Coronary artery (tissue), 2 donors: ENCODE measurements at regions not wholly inside any gene's neighbourhood (a gene's known extent, or its start where the extent isn't known, plus 50 kb on each side); places are given as distances from the start of the nearest gene placed in this dataset.

Source experiments
- DNase-seq: peaks from one replicate; pipeline ENCODE4 v3.0.0-alpha.2; 2017; ENCODE audit warnings: low spot score
- H3K27ac ChIP-seq, 2 donors: fragments of 200-600 bp; sonication (generic); one replicate each; pipeline ENCODE4 v1.5.1; 2016 to 2019
- H3K4me3 ChIP-seq: fragments of 200-600 bp; sonication (generic); 2 replicates; pipeline ENCODE4 v1.5.1; 2016; ENCODE audit warnings: mild to moderate bottlenecking, moderate library complexity
- TF ChIP-seq, protein P1 (sequence below): fragments of 200-600 bp; sonication (generic); IDR thresholded peaks from one replicate; pipeline ENCODE4 v1.5.1; 2019; ENCODE audit warnings: antibody characterized with exemption

DNA sequence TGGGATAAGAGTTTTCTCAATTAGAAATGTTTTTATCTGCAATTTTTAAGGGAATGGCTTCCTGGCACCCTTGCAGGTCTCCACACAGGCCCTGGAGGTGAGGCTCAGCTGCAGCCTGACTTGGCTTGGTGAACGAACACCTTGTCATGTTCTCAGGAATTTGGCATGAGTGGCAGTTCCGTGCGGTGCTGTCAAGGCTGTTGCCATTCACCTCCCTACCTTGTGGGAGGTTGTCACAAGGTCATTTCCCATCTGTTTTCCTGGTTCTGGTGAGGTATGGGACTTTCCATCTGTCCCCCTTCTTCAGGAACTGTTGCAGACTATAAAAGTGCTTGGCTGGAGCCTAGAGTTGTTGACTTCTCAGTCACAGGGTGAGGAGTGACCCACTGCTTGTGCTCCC, 82.9 kb downstream of the ELOVL4 start:
- TF ChIP-seq, protein P1, sequence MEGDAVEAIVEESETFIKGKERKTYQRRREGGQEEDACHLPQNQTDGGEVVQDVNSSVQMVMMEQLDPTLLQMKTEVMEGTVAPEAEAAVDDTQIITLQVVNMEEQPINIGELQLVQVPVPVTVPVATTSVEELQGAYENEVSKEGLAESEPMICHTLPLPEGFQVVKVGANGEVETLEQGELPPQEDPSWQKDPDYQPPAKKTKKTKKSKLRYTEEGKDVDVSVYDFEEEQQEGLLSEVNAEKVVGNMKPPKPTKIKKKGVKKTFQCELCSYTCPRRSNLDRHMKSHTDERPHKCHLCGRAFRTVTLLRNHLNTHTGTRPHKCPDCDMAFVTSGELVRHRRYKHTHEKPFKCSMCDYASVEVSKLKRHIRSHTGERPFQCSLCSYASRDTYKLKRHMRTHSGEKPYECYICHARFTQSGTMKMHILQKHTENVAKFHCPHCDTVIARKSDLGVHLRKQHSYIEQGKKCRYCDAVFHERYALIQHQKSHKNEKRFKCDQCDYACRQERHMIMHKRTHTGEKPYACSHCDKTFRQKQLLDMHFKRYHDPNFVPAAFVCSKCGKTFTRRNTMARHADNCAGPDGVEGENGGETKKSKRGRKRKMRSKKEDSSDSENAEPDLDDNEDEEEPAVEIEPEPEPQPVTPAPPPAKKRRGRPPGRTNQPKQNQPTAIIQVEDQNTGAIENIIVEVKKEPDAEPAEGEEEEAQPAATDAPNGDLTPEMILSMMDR, result no peak
- no peak for DNase-seq

GRCh38 chr6:79864001-79864400, 83.4 kb downstream of the ELOVL4 start:
- no peak overlapping the region for H3K4me3 ChIP-seq
- TF ChIP-seq, protein P1, result no peak
- DNase-seq, result no peak
- H3K27ac ChIP-seq, result no peak overlapping the region

More for the DNA sequence above, 82.9 kb downstream of the ELOVL4 start:
- H3K27ac ChIP-seq, result no peak overlapping the region
- no peak overlapping the region for H3K4me3 ChIP-seq

DNA sequence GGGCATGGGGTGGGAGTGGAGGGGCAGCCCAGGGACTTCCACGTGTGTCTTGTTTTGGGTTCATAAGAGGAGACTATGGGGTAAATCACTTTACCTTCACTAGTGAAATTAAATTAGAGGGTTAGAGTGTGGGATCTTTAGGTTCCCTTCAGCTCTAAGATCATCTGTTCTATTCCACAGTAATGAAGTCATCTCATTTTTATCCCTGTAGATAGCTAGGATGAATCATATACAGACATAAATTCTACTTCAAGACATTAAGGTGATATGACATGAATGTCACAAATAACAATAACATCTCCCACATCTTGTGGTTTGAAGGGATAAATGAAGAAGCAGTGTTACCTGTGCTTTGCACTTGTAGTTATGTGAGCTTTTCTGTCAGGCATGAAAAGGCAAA, 83.8 kb downstream of the ELOVL4 start:
- Histone ChIP-seq H3K4me3 (no peak overlapping the region), H3K27ac (no peak overlapping the region)
- TF ChIP-seq, protein P1, result no peak
- DNase-seq, result no peak

- TF ChIP-seq, protein P1, result no peak
- no peak for DNase-seq
- no peak overlapping the region for H3K27ac ChIP-seq
- no peak overlapping the region for H3K4me3 ChIP-seq
Measured at GRCh38 chr6:79862711-79863110, 84.6 kb downstream of the ELOVL4 start.

DNA sequence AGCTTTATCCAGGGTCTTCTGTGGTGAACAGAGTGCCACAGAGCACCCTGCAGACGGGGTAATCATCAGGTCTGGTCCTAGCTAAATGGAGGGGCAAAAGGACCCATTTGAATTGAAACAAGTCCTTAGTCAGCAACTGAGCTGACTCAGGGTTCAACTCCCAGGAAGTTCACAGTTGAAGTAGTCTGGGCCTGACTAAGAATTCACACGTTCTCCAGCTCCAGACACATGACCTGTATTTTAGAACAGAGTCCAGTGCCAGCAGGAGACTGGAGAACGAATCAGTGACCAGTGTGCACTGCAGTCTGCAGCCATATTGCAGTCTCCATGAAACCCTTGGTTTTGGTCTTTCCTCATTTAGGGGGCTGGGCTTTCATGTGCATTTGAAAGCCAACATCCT, 85.2 kb downstream of the ELOVL4 start:
- no peak overlapping the region for H3K27ac ChIP-seq
- DNase-seq, result no peak
- TF ChIP-seq, protein P1, result no peak
- no peak overlapping the region for H3K4me3 ChIP-seq

DNA sequence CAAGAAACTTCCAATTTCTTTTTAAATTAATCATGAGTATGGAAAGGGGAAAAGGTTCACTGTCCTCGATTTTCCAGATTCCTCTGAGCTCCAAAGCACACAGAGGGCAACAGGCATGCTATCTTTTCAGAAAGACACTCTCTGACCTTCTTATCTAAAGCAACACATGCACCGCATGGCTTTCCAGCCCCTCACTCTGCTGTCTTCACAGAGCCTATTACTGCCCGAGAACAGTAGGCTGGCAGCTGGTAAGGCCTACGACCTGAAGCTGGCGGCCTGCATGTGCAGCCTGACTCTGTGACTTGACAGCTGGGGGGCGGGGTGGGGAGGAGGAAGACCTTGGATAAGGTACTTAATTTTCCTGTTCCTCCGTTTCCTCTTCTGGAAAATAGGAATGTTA, 86.3 kb downstream of the ELOVL4 start:
- DNase-seq, result no peak

GRCh38 chr6:79847426-79847825, 99.9 kb downstream of the ELOVL4 start:
- TF ChIP-seq, protein P1, result no peak
- no peak overlapping the region for H3K4me3 ChIP-seq
- DNase-seq, result no peak
- no peak overlapping the region for H3K27ac ChIP-seq

More for the DNA sequence above, 86.3 kb downstream of the ELOVL4 start:
- H3K27ac ChIP-seq, result no peak overlapping the region
- TF ChIP-seq, protein P1, result no peak
- no peak overlapping the region for H3K4me3 ChIP-seq
